ENCODE measurements at regions not wholly inside any gene's neighbourhood (a gene's known extent, or its start where the extent isn't known, plus 50 kb on each side); places are given as distances from the start of the nearest gene placed in this dataset.

- H3K36me3 ChIP-seq (ENCODE audit: control insufficient read depth, insufficient read depth, low read length) = no peaks in the 10 kb centered on the region
- H3K9ac ChIP-seq (ENCODE audit: insufficient read depth, low read length) = no peak overlapping the region
- no peaks in the 10 kb centered on the region for H3K79me2 ChIP-seq (ENCODE audit: control insufficient read depth, insufficient read depth, low read length)
- H3K27me3 ChIP-seq (ENCODE audit: control insufficient read depth, insufficient read depth, low read length) = no peaks in the 10 kb centered on the region
- H3K4me3 ChIP-seq (replicated peaks in 1 of 4; ENCODE audit: control extremely low read depth in 1 of 4, insufficient read depth in 1 of 4, low read depth in 3 of 4, low read length in 4 of 4) = no peak overlapping the region
- no peak overlapping the region for H3K27ac ChIP-seq (ENCODE audit: insufficient read depth, low read length)
- no peak overlapping the region for H3K4me2 ChIP-seq (ENCODE audit: extremely low read depth, insufficient read depth, low read length)
- no peaks in the 10 kb centered on the region for H3K9me3 ChIP-seq (ENCODE audit: control insufficient read depth, insufficient read depth, low read depth, low read length)
- no peak for DNase-seq (ENCODE audit: low read depth in 2 of 2)
- no peaks in the 10 kb centered on the region for H4K20me1 ChIP-seq (ENCODE audit: control insufficient read depth, extremely low read depth, insufficient read depth, low read length)
- TF ChIP-seq, protein P1, sequence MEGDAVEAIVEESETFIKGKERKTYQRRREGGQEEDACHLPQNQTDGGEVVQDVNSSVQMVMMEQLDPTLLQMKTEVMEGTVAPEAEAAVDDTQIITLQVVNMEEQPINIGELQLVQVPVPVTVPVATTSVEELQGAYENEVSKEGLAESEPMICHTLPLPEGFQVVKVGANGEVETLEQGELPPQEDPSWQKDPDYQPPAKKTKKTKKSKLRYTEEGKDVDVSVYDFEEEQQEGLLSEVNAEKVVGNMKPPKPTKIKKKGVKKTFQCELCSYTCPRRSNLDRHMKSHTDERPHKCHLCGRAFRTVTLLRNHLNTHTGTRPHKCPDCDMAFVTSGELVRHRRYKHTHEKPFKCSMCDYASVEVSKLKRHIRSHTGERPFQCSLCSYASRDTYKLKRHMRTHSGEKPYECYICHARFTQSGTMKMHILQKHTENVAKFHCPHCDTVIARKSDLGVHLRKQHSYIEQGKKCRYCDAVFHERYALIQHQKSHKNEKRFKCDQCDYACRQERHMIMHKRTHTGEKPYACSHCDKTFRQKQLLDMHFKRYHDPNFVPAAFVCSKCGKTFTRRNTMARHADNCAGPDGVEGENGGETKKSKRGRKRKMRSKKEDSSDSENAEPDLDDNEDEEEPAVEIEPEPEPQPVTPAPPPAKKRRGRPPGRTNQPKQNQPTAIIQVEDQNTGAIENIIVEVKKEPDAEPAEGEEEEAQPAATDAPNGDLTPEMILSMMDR (conservative IDR thresholded peaks at IDR 0.05 in 1 of 2, IDR thresholded peaks at IDR 0.05 in 1 of 2; ENCODE audit: low read depth in 1 of 2, low read length in 2 of 2) = no peak
- no peak for TF ChIP-seq EZH2 (IDR thresholded peaks at IDR 0.05; ENCODE audit: low read length, missing control alignments)
- no peak overlapping the region for H2AFZ ChIP-seq (ENCODE audit: low read length)
- H3K4me1 ChIP-seq (ENCODE audit: control insufficient read depth, extremely low read depth, insufficient read depth, low read length) = no peaks in the 10 kb centered on the region
Observed at GRCh38 chr9:25241421-25241820, 436.8 kb downstream of the TUSC1 start.

- H3K4me2 ChIP-seq (ENCODE audit: extremely low read depth, insufficient read depth, low read length) = no peak overlapping the region
Observed at GRCh38 chr9:25226901-25227686, 451.1 kb downstream of the TUSC1 start.

DNA sequence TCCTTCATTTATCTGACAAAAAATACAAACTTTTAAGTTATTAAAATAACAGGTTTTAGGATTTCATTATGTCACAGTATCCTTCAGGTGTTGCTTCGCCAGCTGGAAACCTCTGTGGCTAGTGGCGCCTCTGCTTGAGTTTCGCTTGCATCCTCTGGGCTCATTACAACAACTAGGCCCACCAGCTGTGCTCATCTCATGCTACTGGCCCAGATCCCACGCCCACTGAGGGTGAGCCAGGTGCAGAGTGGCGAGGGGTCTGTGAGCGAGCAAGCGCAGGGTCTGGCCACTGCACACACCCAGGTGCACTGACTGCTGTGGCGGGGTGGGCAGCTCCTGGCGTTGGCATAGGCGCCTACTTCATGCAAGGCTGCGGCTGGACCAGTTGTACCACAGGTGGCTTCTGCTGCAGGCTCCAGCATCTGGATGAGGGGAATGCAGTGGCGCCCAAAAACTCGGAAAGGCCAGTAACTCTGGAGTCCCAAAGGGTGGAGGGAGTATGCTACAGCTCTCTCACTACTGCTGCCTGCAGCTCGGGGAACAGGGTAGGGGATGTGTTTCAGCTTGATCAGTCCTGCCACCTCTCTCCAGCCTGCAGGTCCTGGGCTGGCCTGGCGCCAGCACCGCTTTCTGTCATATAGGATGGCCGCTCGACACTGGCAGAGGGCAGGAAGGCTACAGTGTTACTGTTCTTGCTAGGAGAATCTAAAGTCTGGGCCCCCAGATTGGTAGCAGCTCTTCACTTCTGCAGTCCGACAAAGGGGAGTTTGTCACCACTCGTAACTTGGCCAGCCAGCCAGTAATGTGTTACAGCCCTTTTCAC lies 452.1 kb downstream of the TUSC1 start:
- Histone ChIP-seq H3K9ac (ENCODE audit: insufficient read depth, low read length) (no peak overlapping the region), H3K4me2 (ENCODE audit: extremely low read depth, insufficient read depth, low read length) (no peak overlapping the region), H3K27me3 (ENCODE audit: control insufficient read depth, insufficient read depth, low read length) (no peaks in the 10 kb centered on the region), H3K27ac (ENCODE audit: insufficient read depth, low read length) (no peak overlapping the region), H3K4me3 (replicated peaks in 1 of 4; ENCODE audit: control extremely low read depth in 1 of 4, insufficient read depth in 1 of 4, low read depth in 3 of 4, low read length in 4 of 4) (no peak overlapping the region), H3K4me1 (ENCODE audit: control insufficient read depth, extremely low read depth, insufficient read depth, low read length) (no peaks in the 10 kb centered on the region), H3K79me2 (ENCODE audit: control insufficient read depth, insufficient read depth, low read length) (no peaks in the 10 kb centered on the region), H4K20me1 (ENCODE audit: control insufficient read depth, extremely low read depth, insufficient read depth, low read length) (no peaks in the 10 kb centered on the region), H3K9me3 (ENCODE audit: control insufficient read depth, insufficient read depth, low read depth, low read length) (no peaks in the 10 kb centered on the region), H2AFZ (ENCODE audit: low read length) (no peak overlapping the region), H3K36me3 (ENCODE audit: control insufficient read depth, insufficient read depth, low read length) (no peaks in the 10 kb centered on the region)
- no peak for DNase-seq (ENCODE audit: low read depth in 2 of 2)
- TF ChIP-seq EZH2 (IDR thresholded peaks at IDR 0.05; ENCODE audit: low read length, missing control alignments) = no peak
- TF ChIP-seq, protein P1 (conservative IDR thresholded peaks at IDR 0.05 in 1 of 2, IDR thresholded peaks at IDR 0.05 in 1 of 2; ENCODE audit: low read depth in 1 of 2, low read length in 2 of 2) = no peak

More at GRCh38 chr9:25226901-25227686, 451.1 kb downstream of the TUSC1 start:
- Histone ChIP-seq H4K20me1 (ENCODE audit: control insufficient read depth, extremely low read depth, insufficient read depth, low read length) (no peaks in the 10 kb centered on the region), H3K9ac (ENCODE audit: insufficient read depth, low read length) (no peak overlapping the region), H3K4me3 (replicated peaks in 1 of 4; ENCODE audit: control extremely low read depth in 1 of 4, insufficient read depth in 1 of 4, low read depth in 3 of 4, low read length in 4 of 4) (no peak overlapping the region), H3K27me3 (ENCODE audit: control insufficient read depth, insufficient read depth, low read length) (no peaks in the 10 kb centered on the region), H3K27ac (ENCODE audit: insufficient read depth, low read length) (no peak overlapping the region), H3K4me1 (ENCODE audit: control insufficient read depth, extremely low read depth, insufficient read depth, low read length) (no peaks in the 10 kb centered on the region), H3K36me3 (ENCODE audit: control insufficient read depth, insufficient read depth, low read length) (no peaks in the 10 kb centered on the region), H2AFZ (ENCODE audit: low read length) (no peak overlapping the region), H3K79me2 (ENCODE audit: control insufficient read depth, insufficient read depth, low read length) (no peaks in the 10 kb centered on the region), H3K9me3 (ENCODE audit: control insufficient read depth, insufficient read depth, low read depth, low read length) (no peaks in the 10 kb centered on the region)
- no peak for TF ChIP-seq EZH2 (IDR thresholded peaks at IDR 0.05; ENCODE audit: low read length, missing control alignments)
- TF ChIP-seq, protein P1 (conservative IDR thresholded peaks at IDR 0.05 in 1 of 2, IDR thresholded peaks at IDR 0.05 in 1 of 2; ENCODE audit: low read depth in 1 of 2, low read length in 2 of 2) = no peak
- DNase-seq (ENCODE audit: low read depth in 2 of 2) = no peak
